Endothelial cell (in vitro differentiated cells): ENCODE measurements at regions not wholly inside any gene's neighbourhood (a gene's known extent, or its start where the extent isn't known, plus 50 kb on each side); places are given as distances from the start of the nearest gene placed in this dataset.

ENCODE experiments used
- DNase-seq: peaks from one replicate; pipeline ENCODE4 v3.0.0; 2021; ENCODE audit warnings: low spot score
- H3K27ac Mint-ChIP-seq: one replicate; pipeline ENCODE4 v1.8.0; 2021; ENCODE audit warnings: mixed read lengths, inconsistent platforms; ENCODE audit not compliant: unreplicated experiment
- H3K27me3 Mint-ChIP-seq: one replicate; pipeline ENCODE4 v1.8.0; 2021; ENCODE audit warnings: mild to moderate bottlenecking, moderate library complexity, mixed read lengths, inconsistent platforms; ENCODE audit not compliant: unreplicated experiment
- H3K36me3 Mint-ChIP-seq: one replicate; pipeline ENCODE4 v1.8.0; 2021; ENCODE audit warnings: mild to moderate bottlenecking, low read depth, mixed read lengths, inconsistent platforms; ENCODE audit not compliant: unreplicated experiment
- H3K4me1 Mint-ChIP-seq: one replicate; pipeline ENCODE4 v1.8.0; 2021; ENCODE audit warnings: mild to moderate bottlenecking, mixed read lengths, inconsistent platforms; ENCODE audit not compliant: unreplicated experiment
- H3K4me3 Mint-ChIP-seq: one replicate; pipeline ENCODE4 v1.8.0; 2021; ENCODE audit warnings: mild to moderate bottlenecking, mixed read lengths, inconsistent platforms; ENCODE audit not compliant: unreplicated experiment
- H3K9me3 Mint-ChIP-seq: one replicate; pipeline ENCODE4 v1.8.0; 2021; ENCODE audit warnings: mixed read lengths, inconsistent platforms; ENCODE audit not compliant: unreplicated experiment
- TF ChIP-seq, protein P1 (sequence below): fragments of 200-600 bp; sonication (generic); IDR thresholded peaks from one replicate; pipeline ENCODE4 v1.5.0; 2021; ENCODE audit warnings: antibody characterized with exemption; ENCODE audit not compliant: unreplicated experiment

DNA sequence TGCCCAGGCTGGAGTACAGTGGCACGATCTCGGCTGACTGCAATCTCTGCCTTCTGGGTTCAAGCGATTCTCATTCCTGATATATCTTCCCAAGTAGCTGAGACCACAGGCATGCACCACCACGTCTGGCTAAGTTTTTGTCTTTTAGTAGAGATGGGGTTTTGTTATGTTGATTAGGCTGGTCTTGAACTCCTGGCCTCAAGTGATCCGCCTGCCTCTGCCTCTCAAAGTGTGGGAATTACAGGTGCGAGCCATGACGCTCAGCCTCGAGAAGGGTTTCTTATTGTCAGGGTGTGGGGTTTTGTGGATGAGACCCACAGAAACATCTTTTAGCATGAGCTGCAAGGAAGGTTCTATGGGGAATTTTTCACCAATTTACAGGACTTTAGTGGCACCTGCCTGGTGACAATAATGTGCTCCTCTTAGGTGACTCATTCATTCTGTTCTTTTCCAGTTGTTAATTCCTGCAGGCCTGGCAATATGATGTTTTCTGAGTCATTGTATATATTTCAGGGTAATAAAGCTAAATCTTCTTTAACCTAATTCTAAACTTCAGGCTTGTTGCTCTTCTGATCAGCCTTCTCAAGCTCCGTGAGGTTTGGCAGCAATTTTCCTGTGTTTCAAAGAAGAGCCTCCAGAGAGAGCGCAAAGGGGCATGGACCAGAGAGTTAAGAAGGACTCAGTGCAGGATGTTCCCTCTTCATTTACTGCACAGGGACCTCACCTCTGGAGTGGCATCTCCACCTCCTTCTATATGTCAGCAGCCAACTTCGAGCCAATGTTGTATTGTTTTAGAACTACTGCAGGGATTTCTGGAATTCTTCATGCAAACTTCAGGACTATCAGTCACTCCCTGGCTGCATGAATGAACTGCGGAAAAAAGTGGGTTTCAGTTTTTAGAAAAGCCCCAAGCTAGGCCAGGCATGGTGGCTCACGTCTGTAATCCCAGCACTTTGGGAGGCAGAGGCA is 77.8 kb upstream of the ZNF618 start:
- Mint-ChIP-seq H3K4me3 (no peak overlapping the region), H3K36me3 (no peaks in the 10 kb centered on the region), H3K4me1 (peaks cover 3% of the 10 kb centered on the region), H3K27me3 (peaks cover 6% of the 10 kb centered on the region), H3K9me3 (no peaks in the 10 kb centered on the region), H3K27ac (no peak overlapping the region)
- DNase-seq, result no peak
- TF ChIP-seq, protein P1, sequence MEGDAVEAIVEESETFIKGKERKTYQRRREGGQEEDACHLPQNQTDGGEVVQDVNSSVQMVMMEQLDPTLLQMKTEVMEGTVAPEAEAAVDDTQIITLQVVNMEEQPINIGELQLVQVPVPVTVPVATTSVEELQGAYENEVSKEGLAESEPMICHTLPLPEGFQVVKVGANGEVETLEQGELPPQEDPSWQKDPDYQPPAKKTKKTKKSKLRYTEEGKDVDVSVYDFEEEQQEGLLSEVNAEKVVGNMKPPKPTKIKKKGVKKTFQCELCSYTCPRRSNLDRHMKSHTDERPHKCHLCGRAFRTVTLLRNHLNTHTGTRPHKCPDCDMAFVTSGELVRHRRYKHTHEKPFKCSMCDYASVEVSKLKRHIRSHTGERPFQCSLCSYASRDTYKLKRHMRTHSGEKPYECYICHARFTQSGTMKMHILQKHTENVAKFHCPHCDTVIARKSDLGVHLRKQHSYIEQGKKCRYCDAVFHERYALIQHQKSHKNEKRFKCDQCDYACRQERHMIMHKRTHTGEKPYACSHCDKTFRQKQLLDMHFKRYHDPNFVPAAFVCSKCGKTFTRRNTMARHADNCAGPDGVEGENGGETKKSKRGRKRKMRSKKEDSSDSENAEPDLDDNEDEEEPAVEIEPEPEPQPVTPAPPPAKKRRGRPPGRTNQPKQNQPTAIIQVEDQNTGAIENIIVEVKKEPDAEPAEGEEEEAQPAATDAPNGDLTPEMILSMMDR, result no peak

DNA sequence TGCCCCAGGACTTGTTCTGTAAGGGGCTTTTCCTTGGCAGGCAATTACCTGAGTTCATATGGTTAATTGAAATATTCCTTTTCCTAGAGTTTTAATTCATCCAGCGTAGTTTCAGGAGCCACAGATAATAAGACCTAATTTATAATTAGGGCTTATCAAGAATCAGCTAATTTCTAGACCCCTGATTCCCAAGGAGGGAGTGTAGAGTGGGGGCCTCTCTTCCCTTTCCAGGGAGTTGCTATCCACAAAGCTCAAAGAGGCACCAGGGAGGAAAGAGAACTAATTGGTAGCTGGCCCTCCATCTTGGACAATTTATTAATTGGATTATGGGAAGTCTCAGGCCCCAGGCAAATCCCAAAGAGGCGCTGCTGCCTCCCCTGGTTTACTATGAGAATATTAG is 75.8 kb upstream of the ZNF618 start:
- Mint-ChIP-seq H3K4me1 (peaks cover 3% of the 10 kb centered on the region), H3K9me3 (no peaks in the 10 kb centered on the region), H3K27me3 (peaks cover 4% of the 10 kb centered on the region), H3K4me3 (no peak overlapping the region), H3K36me3 (no peaks in the 10 kb centered on the region), H3K27ac (no peak overlapping the region)
- TF ChIP-seq, protein P1, result no peak
- no peak for DNase-seq

DNA sequence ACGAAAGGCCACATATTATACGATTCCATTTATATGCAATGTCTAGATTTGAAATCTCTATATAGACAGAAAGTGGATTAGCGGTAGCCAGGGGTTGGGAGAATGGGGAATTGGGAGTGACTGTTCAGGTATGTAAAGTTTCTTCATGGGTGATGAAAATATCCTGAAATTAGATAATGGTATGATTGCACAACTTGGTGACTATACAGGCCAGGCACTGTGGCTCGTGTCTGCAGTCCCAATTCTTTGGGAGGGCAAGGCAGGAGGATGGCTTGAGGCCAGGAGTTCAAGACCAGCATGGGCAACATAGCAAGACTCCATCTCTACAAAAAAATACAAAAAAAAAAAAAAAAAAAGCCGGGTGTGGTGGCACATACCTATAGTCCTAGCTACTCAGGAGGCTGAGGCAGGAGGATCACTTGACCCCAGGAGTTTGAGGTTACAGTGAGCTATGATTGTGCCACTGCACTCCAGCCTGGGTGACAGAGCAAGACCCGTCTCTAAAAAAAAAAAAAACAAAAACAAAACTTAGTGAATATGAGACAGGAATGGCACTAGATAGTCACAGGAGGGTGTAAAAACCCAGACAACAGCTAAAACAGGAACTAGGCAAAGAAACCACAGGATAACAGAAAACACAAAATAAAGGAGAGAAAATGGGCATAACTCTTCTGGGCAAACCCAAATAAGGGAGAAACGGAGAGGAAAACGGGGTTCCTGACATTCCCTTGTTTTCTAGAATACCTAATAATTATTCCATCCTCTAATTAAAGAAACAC is 72.1 kb upstream of the ZNF618 start:
- H3K27me3 Mint-ChIP-seq, result no peaks in the 10 kb centered on the region
- no peaks in the 10 kb centered on the region for H3K9me3 Mint-ChIP-seq
- no peak overlapping the region for H3K4me3 Mint-ChIP-seq
- TF ChIP-seq, protein P1, result no peak
- no peak overlapping the region for H3K27ac Mint-ChIP-seq
- no peak for DNase-seq
- H3K36me3 Mint-ChIP-seq, result no peaks in the 10 kb centered on the region
- no peaks in the 10 kb centered on the region for H3K4me1 Mint-ChIP-seq

DNA sequence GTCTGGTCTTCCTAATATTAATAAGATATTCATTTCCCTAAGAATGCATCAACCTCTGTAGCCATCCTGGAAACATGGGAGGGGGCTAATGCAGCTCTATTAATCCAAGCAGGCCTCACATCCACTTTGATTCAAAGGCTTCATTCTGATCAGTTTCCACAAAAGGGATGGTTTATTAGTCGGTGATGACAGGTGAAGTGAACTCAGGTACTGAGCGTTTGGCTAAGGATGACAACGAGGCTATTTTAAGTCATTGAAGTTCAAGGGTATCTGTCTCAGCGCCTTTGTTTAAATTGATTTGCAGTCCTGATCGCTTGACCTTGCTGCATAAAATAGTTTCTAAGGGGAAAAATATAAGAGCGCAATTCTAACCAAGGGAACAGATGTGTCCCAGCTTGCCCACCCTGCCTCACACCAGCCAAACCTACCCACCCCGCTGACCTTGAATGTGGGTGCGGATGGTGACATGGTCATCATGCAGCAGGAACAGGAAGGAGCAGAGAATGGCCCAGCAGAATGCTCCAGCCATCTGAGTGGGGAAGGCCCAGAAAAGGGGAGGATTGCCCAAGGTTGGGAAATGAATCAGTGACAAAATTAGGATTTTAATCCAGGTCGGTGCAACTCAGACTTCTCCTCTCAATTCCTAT is 70.5 kb upstream of the ZNF618 start:
- H3K36me3 Mint-ChIP-seq, result no peaks in the 10 kb centered on the region
- no peak overlapping the region for H3K27ac Mint-ChIP-seq
- no peaks in the 10 kb centered on the region for H3K9me3 Mint-ChIP-seq
- no peaks in the 10 kb centered on the region for H3K4me1 Mint-ChIP-seq
- DNase-seq, result no peak
- no peak overlapping the region for H3K4me3 Mint-ChIP-seq
- H3K27me3 Mint-ChIP-seq, result no peaks in the 10 kb centered on the region
- TF ChIP-seq, protein P1, result no peak
